GM19351 (cell line): ENCODE measurements at regions not wholly inside any gene's neighbourhood (a gene's known extent, or its start where the extent isn't known, plus 50 kb on each side); places are given as distances from the start of the nearest gene placed in this dataset.
"Not testable (repeated sequence)": the region's sequence is repeated elsewhere in the genome, so short reads cannot be mapped to it uniquely, and the experiment has no call there.

ENCODE experiments used
- ATAC-seq: cut with Tn5 transposase; IDR thresholded peaks from one replicate; pipeline ENCODE4 v1.9.1; 2021; ENCODE audit warnings: mild to moderate bottlenecking, moderate library complexity; ENCODE audit not compliant: unreplicated experiment

DNA sequence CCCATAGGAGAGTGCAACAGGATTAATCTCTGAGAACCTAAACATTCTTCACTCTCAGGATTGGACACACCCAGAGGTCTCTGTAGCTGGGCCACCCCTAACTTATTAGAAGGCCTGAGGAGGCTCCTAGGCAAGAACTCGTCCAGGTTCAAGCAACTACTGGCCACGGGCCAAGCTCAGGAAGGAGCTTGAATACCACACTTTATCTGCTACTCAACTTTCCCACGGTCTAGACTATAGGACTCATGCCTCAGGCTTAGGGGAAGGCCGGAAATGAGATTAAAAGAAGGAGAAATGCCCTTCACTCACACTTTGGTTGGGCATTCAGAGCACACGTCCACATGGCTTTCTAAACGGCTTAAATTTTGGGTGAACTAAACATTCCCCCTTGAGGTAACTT is 142.8 kb upstream of the PHYHIPL start:
- no peak for ATAC-seq

DNA sequence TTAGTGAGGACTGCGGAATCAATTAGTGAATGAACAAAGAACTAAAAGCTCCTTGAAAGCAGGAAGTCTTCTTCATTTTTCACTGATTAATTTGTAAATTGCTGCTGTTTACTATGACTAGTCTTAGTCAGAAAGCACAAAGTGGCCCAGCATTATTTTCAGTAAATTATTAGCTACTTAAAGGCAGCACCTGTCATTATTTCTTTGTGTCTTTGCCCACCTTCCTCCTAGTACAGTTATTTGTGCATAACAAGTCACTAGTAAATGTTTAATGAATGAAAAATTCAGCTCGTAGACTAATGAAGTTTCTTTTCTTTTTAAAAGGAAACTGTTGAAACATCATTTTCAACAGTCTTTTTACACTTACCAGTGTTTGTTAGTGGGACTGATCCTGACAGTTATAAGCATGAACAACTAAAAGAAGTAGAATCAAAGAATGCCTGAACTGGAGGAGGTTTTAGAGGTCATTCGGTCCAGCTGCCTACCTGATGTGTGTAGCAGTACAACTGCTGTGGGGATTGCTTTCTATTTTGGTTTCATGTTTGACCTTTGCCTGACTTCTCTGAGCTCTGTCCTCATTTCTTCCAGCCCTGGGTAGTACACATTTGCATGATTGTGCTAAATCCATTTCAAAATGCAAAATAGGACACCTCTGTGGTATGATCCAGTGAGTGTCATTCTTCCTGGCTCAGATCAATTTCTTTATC is 140.0 kb upstream of the PHYHIPL start:
- peak; percentile 99 for ATAC-seq

DNA sequence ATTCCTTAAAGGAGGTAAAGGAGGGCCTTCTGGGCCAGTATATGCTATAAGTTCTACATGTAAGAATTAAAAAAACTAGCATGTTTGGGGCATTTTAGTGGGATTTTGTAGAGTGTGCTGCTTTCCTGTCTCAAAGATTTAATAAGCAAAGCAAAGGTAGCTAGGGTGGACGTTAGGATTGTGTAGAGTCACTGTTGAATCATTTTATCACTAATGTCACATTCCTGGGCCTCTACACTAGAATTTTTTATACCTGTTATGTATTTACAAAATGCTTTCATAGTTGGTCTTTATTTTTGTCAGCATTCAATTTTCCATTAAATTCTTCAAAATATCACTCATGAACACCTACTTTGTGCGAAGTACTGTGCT is 139.4 kb upstream of the PHYHIPL start:
- ATAC-seq, result peak; percentile 10

DNA sequence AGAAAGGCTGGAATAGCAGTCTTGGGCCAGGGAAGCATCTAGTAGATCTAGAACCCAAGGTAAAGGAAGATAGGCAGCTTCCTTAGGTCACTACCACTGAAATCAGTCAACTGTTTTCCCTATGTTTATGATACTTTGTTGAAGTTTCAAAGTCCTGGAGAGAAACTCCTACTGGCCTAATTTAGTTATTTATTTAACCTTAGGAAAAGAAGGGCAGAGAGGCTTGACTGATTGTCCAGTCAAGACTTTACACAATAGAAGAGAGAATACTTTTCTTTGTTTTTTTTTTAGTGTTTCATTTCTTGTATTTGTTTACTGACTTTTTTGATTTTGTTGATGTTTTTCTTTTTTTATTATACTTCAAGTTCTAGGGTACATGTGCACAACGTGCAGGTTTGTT is 138.9 kb upstream of the PHYHIPL start:
- no peak for ATAC-seq

DNA sequence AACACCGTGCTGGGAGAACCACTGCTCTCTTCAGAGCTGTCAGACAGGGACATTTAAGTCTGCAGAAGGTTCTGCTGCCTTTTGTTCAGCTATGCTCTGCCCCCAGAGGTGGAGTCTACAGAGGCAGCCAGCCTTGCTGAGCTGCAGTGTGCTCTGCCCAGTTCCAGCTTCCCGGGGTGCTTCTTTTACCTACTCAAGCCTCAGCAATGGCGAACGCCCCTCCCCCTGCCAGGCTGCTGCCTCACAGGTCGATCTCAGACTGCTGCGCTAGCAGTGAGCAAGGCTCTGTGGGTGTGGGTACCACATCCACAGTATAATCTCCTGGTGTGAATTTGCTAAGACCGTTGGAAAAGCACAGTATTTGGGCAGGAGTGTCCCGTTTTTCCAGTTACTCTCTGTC is 133.1 kb upstream of the PHYHIPL start:
- not testable (repeated sequence) for ATAC-seq

DNA sequence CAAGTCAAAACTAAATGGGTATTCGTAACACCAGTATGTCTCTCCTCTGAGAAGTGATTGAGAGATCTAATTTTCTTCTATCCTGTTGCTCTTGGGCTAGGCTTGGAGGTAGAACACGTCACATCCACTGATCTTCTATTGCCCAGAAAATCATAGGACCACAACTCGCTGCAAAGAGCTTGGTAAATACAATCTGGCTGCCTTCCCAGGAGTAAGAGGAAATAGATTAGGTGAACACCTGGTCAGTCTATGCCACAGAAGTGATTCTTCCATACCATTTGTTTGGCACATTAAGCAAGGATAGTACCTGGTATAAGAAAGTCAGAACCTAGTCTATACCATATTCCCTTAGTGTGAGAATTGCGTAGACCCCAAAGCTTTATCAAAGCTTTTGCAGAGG is 129.3 kb upstream of the PHYHIPL start:
- no peak for ATAC-seq

DNA sequence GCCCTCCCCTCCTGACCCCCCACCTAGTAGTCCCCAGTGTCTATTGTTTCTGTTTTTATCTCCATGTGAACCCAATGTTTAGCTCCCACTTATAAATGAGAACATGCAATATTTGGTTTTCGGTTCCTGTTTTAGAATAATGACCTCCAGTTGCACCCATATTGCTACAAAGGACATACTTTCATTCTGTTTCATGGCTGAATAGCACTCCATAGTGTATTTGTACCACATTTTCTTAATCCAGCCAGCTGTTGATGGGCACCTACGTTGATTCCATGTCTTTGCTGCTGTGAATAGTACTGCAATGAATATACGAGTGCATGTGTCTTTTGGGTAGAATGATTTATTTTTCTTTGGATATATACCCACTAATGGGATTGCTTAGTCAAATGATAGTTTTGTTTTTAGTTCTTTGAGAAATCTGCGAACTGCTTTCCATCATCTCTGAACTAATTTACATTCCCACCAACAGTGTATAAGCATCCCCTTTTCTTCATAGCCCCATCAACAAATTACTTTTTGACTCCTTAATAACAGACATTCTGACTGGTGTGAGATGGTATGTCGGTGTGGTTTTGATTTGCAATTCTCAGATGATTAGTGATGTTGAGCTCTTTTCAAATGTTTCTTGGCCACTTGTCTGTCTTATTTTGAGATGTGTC is 128.4 kb upstream of the PHYHIPL start:
- peak; percentile 93 for ATAC-seq

DNA sequence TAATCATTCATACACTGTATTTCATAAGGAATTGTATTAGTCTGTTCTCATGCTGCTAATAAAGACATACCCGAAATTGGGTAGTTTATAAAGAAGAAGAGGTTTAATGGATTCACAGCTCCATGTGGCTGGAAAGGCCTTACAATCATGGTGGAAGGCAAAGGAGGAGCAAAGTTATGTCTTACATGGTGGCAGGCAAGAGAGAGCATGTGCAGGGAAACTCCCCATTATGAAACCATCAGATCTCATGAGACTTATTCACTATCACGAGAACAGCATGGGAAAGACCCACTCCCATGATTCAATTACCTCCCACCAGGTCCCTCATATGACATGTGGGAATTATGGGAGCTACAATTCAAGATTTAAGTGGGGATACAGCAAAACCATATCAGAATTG is 122.9 kb upstream of the PHYHIPL start:
- ATAC-seq, result not testable (repeated sequence)

DNA sequence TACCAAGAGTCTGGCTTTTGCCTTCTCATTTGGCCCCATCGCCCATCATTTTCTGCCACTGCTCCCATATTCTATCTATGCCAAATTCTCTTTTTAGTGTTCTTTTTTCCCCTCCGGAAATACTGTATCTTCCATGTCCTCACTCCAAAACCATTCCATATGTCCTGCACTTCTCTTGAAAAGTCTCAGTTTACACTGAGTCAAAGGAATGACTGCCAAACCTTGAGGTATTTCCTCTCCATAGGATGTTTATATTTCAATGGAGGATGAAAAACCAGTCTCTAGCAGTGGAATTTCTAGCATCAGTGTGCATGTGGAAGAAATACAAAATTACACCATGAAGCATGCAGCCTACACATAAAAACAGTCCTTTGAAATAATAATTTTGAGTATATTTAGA is 121.4 kb upstream of the PHYHIPL start:
- no peak for ATAC-seq

DNA sequence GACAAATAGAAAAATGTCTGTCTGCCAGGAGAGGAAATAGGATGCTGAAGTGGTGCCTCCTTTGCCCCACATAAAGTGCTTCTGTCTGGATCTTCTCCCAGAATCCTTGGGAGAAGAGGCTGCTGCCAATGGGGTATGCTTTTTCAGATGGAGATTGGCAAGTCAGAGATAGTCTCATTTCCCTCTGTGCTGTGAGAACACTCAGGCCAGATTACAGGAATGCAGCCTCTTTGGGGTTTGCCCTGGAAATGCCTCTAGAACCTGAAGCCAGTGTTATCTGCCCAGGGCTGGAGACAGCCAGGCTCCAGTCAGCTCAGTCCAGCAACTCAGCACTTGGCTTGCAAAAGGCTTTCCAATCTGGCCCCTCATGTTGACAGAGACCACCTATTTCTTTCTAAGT is 119.1 kb upstream of the PHYHIPL start:
- no peak for ATAC-seq

DNA sequence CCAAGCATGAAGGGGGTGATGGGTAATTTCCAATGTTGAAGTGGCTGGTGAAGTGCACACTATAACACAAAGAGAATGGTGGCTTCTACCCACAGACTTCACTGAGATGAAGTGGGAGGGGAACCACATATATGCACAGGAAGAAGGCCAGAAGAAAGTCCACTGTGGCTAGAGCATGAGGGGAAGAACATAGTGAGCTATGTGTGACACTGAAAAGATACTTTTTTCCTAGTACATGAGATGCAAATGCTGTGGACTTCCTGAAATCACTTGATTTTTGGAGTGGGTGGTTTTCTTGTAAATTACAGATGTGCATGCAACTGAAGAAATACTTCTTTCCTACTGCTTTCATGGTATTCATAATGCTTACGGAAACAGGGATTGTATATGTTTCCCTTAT is 115.6 kb upstream of the PHYHIPL start:
- ATAC-seq, result peak; percentile 84

DNA sequence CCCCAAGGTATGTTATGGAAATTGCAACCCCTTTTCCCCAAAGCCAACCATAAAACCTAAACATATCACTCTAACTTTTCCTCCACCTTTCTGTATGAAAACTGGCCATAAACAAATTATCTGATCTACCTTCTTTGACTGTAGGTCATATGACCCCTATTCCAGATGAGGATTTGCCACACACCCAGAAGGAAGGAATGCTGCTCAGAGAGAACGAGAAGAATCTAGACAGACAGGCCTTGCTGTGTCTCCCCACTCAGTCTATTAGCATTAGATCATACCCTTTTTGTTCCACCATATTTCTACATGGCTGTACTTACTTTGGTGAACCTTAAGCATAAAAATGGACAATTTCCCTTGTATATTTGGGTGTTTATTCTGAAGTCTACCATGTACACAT is 113.0 kb upstream of the PHYHIPL start:
- ATAC-seq, result no peak

DNA sequence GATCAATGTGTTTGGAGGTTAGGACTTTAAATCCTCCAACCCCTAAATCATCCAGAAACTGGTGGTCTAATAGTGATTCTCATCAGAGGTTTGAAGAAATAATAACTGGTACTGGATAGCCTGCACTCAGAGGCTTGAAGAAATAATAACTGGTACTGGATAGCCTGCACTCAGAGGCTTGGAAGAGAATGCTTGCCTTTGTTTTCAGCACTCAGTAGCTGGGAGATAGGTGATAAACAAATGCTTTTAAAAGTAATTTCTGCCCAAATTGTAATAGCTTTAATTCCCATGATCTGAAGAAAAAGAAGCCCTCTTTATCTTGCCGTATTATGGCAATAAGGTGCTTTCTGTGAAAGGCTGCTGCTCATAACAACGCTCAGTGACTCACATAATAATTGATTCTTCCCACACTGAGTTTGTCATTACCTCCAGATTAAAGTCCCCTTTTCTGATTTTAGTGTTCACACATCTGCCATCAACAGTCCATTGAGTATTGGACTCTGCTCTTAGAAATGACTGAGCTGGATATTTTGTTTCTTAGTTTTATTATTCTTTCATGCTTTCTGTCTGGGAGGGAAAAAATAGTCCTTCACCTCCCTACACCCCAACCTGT is 112.3 kb upstream of the PHYHIPL start:
- ATAC-seq, result no peak

DNA sequence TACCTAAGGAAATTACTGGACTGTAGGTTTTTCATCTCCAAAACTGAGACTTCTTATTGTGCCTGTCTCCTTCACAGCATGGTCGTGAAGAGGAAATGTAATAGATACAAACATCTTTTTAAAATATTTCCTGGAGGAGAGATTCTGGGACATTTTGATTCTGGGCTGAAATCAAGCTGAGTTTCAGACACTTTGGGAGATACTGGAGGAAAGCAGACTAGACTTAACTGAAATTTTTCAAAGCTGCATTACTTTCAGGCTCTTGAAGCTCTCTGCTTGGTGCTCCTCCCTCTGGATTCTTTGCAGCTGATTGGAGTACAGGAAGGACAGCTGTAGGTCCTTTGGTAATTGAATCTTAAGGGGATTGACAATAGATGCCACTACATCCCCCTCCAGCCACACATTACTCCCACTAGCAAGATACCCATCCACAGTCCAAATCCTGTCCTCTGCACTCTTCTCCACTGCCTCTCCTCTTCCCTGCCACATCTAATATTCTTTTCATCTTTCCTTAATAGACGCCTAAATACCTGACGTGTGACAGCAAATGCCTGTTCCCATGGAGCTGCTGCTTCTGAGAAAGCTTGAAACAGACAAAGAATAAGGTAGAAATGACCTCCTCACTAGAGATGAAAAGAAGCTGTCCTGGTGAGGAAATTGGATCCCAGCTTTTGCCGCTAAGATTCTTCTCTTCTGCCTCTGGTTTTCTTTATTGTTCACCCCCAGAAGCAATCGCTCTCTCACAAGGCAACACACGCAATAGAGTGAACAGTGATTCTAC is 111.5 kb upstream of the PHYHIPL start:
- ATAC-seq, result no peak

DNA sequence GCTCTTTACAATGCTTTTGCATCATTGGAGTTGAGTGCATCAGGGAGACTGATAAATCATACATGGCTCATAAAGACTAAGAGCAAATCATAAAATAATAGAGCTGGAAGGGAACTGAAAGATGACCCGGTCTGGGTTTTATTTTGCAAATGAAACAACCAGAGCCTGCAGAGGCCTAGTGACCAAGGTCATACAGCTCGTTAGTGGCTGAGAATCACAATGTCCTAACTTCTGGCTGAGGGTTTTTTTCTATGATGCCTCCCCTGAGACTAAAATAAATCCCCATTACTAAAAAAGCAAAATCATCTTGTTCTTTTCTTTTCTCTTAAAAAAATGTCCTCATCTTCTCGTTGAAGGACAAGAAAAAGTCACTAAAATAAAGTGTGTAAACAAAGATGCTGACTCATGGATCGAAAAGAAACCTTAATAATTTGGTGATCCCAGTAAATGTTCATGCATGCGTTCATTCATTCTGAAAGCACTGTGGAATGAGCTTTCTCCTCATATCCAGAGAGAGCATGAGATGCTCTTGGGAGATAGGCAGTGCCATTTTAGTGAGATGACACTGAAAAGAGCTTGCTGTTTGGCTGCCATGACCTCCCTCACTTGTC is 107.8 kb upstream of the PHYHIPL start:
- ATAC-seq, result peak; percentile 64

DNA sequence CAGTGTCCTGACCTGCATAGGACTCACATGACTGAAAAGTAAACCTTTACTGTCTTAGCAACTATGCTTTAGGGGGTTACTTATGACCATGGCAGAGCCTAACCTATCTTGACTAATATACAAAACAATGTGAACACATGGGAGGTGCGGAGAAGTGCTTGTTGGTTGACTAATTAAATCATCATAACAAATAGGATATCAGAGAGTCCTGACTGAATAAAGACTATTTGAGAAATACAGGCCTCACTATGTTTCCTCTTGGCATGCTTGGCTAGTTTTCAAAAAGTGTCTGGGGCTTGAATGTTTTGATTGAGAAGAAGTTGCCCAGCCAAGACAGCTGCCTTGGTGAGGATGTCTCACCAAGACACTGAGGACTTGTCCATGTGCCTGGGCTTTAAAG is 104.4 kb upstream of the PHYHIPL start:
- no peak for ATAC-seq

DNA sequence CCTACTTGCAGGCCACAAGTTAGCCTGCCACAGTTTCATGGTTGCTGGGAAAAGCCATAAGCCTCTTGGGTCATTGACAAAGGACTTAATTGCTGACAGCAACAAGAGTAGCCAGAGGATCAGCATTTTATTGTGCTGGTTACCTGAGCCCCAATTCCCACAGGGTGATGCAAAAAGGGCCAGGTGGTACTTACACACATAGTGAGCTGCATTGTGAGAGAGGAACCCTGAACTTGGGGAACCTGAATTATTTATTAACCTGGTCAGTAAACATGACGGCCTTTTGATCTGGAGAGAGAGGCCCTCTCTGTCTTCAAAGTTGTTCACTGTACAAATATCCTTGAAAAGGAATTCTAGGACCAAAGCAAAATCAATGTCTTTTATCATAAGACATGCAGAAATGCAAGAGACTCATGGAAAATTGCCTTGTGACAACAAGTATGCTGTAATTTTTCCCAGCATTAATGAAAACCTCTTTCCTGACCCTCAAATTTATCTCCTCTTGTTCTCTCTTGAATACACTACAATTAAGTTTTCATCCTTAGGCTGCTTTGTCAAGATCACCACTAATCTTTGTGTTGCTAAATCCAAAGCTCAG is 102.9 kb upstream of the PHYHIPL start:
- no peak for ATAC-seq

DNA sequence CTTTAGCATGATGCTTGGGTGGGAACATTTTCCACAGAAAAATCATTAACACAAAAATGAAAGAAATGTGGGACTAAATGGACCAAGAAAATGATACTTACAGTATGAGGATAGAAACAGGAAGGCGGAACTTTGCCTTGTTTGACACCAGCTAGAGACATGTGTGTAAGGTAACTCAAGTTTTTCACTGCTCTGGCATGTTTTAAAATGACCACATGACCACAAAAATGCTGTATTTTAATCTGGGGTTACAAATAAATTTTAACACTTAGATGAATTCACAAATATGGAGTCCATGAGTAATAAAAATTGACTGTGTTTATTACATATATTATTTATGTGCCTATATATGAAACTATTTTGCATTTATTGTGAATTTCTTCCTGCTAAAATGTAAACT is 100.9 kb upstream of the PHYHIPL start:
- ATAC-seq, result no peak

DNA sequence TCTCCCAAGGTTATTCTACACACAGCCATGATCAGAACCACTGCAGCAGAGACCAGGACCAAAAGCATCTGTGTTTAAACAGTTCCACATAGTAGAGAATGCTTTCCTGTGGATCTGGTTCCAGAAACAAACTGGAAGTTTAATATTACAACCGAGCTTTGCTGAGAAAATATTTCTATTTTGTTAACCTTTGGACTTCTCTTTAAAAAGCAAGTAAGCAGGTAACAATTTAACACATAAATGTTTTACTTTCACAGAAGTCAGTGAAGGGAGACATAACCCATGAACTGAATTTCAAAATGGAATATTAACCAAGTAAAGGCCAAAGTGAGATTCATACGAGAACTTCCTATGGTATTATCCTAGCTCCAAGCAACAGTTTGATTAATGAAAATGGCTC is 98.6 kb upstream of the PHYHIPL start:
- no peak for ATAC-seq

DNA sequence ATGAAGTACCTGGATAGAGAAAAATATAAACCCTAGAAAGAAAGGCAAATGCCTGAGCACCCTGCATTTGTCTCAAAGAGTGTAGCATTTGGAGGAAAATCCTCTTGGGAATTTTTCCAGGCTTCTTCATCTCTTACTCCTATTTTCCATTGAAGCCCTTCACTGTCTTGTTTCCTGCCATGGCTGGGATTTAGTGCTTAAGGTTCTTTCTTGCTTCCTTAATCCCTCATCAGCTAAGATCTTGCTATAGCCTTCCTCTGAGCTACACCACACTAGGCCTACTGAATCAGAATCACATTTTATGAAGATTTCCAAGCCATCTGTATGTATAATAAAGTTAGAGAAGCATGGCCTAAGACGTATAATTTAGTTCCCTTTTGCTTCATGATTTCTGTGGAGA is 97.5 kb upstream of the PHYHIPL start:
- ATAC-seq, result no peak
